Body of pancreas (tissue), 4 donors: ENCODE measurements at regions not wholly inside any gene's neighbourhood (a gene's known extent, or its start where the extent isn't known, plus 50 kb on each side); places are given as distances from the start of the nearest gene placed in this dataset.

ENCODE experiments used
- ATAC-seq: fragments of 150-250 bp; one replicate; pipeline ENCODE4 v1.9.1; 2016
- DNase-seq, 4 donors: peaks; one replicate each; pipeline ENCODE4 v3.0.0-alpha.2; 2019
- H3K27ac ChIP-seq, 4 donors: fragments of 200-600 bp; sonication (generic); 1 replicate in 3 of 4; 2 replicates in 1 of 4; pipeline versions ENCODE4 v1.5.1 to v1.6.1; 2016 to 2019; ENCODE audit warnings: mild to moderate bottlenecking in 1 of 4, mixed read lengths in 1 of 4, moderate library complexity in 1 of 4
- H3K27me3 ChIP-seq, 2 donors: fragments of 200-600 bp; sonication (generic); one replicate each; pipeline ENCODE4 v1.6.0; 2016; ENCODE audit warnings: mild to moderate bottlenecking in 1 of 2
- H3K36me3 ChIP-seq, 2 donors: fragments of 200-600 bp; sonication (generic); replicated peaks in 1 of 2; 2 replicates each; pipeline ENCODE4 v1.5.1; 2016; ENCODE audit warnings: low read depth in 2 of 2; ENCODE audit not compliant: insufficient read depth in 1 of 2
- H3K4me1 ChIP-seq: fragments of 200-600 bp; sonication (generic); one replicate; pipeline ENCODE4 v1.6.0; 2016
- H3K4me3 ChIP-seq, 2 donors: fragments of 200-600 bp; sonication (generic); 1 replicate in 1 of 2; 2 replicates in 1 of 2; pipeline ENCODE4 v1.5.1; 2016 to 2019
- H3K9me3 ChIP-seq, 3 donors: fragments of 200-600 bp; sonication (generic); 1 replicate in 2 of 3; 2 replicates in 1 of 3; pipeline ENCODE4 v1.5.1; 2016
- CTCF ChIP-seq, 7 experiments: fragments of 450-650 bp in 4 of 7; fragments of 200-600 bp in 3 of 7; sonication (generic) in 3 of 7; IDR thresholded peaks; one replicate each; pipeline ENCODE4 v1.5.1; 2016 to 2019; ENCODE audit warnings: antibody characterized with exemption in 7 of 7
- POLR2A ChIP-seq, 3 donors: fragments of 450-650 bp; IDR thresholded peaks; one replicate each; pipeline ENCODE4 v1.6.1; 2016; ENCODE audit warnings: antibody characterized with exemption in 3 of 3, mild to moderate bottlenecking in 2 of 3
- WGBS, 2 donors: methylation state at CpG; one replicate each; pipeline ENCODE4 v1.1.5; 2017; 5-methylcytosine and 5-hydroxymethylcytosine counted together
- intact Hi-C: fragments of 100-400 bp; cut with DNase I; formaldehyde crosslinking; loops from one replicate; pipeline ENCODE4 v1.15.1; 2023

- Histone ChIP-seq H3K4me1 (peaks cover 18% of the 10 kb centered on the region), H3K4me3 (no peak overlapping the region), H3K9me3 (no peaks in the 10 kb centered on the region), H3K27ac (no peak overlapping the region), H3K27me3 (no peaks in the 10 kb centered on the region), H3K36me3 (no peaks in the 10 kb centered on the region)
- TF ChIP-seq CTCF (IDR thresholded peaks at IDR 0.05) (no peak), POLR2A (IDR thresholded peaks at IDR 0.05) (no peak)
- ATAC-seq (no peak), DNase-seq (no peak)
- intact Hi-C loops, result no loop called here
- 68 to 93% methylated on average over 3 of the region's 3 CpGs for WGBS, 2 donors
Observed at GRCh38 chr1:229065613-229066012, 205.3 kb upstream of the RAB4A start.

GRCh38 chr1:229066591-229066990 lies 204.3 kb upstream of the RAB4A start:
- Histone ChIP-seq H3K27ac (no peak overlapping the region), H3K36me3 (no peaks in the 10 kb centered on the region), H3K9me3 (no peaks in the 10 kb centered on the region), H3K4me3 (no peak overlapping the region), H3K4me1 (peaks cover 18% of the 10 kb centered on the region), H3K27me3 (no peaks in the 10 kb centered on the region)
- DNase-seq, result no peak
- intact Hi-C loops, result no loop called here
- ATAC-seq, result no peak
- 63 to 65% methylated on average over 3 of the region's 3 CpGs for WGBS, 2 donors
- TF ChIP-seq CTCF (IDR thresholded peaks at IDR 0.05), result no peak
- no peak for TF ChIP-seq POLR2A (IDR thresholded peaks at IDR 0.05)

GRCh38 chr1:229067546-229067945 lies 203.4 kb upstream of the RAB4A start:
- H3K9me3 ChIP-seq, result no peaks in the 10 kb centered on the region
- WGBS, 2 donors, result 82% methylated on average over 5 of the region's 5 CpGs
- no peaks in the 10 kb centered on the region for H3K27me3 ChIP-seq
- intact Hi-C loops, result no loop called here
- H3K4me1 ChIP-seq, result peaks cover 18% of the 10 kb centered on the region
- H3K4me3 ChIP-seq, result no peak overlapping the region
- H3K36me3 ChIP-seq, result no peaks in the 10 kb centered on the region
- H3K27ac ChIP-seq, result no peak overlapping the region
- ATAC-seq, result no peak
- TF ChIP-seq POLR2A (IDR thresholded peaks at IDR 0.05) (no peak), CTCF (IDR thresholded peaks at IDR 0.05) (no peak)
- no peak for DNase-seq

GRCh38 chr1:229068270-229068987 lies 202.5 kb upstream of the RAB4A start:
- H3K36me3 ChIP-seq, result no peaks in the 10 kb centered on the region
- H3K27me3 ChIP-seq, result no peaks in the 10 kb centered on the region
- no peak overlapping the region for H3K4me3 ChIP-seq
- ATAC-seq, result peak; percentile 19
- intact Hi-C loops, result no loop called here
- peak in 1 of 4 donors; percentile 71 for DNase-seq
- no peaks in the 10 kb centered on the region for H3K9me3 ChIP-seq
- TF ChIP-seq CTCF (IDR thresholded peaks at IDR 0.05) (no peak), POLR2A (IDR thresholded peaks at IDR 0.05) (no peak)
- peak overlapping the region in 1 of 4 donors; percentile 53 for H3K27ac ChIP-seq
- H3K4me1 ChIP-seq, result peaks cover 18% of the 10 kb centered on the region
- 41 to 45% methylated on average over 7 of the region's 7 CpGs for WGBS, 2 donors

- H3K27ac ChIP-seq, result no peak overlapping the region
- H3K36me3 ChIP-seq, result no peaks in the 10 kb centered on the region
- H3K9me3 ChIP-seq, result no peaks in the 10 kb centered on the region
- H3K4me1 ChIP-seq, result peaks cover 13% of the 10 kb centered on the region
- no peaks in the 10 kb centered on the region for H3K27me3 ChIP-seq
- ATAC-seq (no peak), DNase-seq (no peak)
- intact Hi-C loops, result no loop called here
- no peak overlapping the region for H3K4me3 ChIP-seq
- TF ChIP-seq POLR2A (IDR thresholded peaks at IDR 0.05) (no peak), CTCF (IDR thresholded peaks at IDR 0.05) (no peak)
Observed at GRCh38 chr1:229069176-229069575, 201.7 kb upstream of the RAB4A start.
